ENCODE measurements at regions not wholly inside any gene's neighbourhood (a gene's known extent, or its start where the extent isn't known, plus 50 kb on each side); places are given as distances from the start of the nearest gene placed in this dataset.
"Not testable (repeated sequence)": the region's sequence is repeated elsewhere in the genome, so short reads cannot be mapped to it uniquely, and the experiment has no call there.

DNA sequence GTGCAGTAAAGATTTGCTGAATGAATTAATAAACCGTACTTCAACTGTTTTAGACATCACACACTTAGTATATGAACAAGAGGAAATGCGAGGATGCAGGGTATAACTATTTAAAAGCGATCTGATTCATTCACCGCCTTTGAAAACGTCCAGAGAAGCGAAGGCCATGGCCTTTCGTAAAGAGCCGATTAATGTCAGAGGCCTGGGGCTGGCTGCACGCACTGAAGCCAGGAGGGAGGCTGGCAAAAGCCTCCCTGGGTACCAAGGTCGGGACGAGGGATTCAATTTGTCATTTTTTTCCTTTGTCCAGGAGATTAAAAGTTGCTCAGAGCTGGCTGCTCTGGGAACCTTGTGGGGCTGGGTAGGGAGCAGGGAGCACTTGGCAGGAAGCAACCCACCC lies 307.4 kb downstream of the NPHP4 start:
- DNase-seq: no peak

DNA sequence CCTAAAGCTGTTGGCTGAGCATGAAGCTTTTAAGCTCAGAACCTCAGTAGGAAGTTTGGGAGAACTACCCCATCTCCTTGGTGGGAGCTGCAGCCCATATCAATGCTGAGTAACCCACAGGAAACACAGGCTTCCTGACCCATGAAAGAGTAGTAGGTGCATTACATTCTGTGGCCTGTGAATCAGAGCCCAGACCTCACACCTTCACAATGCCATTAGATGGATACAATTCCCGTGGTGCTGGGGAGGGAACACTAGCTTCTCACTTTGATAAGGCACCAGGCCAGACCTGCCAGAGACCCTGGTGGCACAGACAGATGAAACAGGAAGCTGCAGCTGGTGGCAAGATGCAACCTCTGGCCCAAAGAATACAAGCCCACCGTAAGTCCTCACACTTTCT lies 308.8 kb downstream of the NPHP4 start:
- DNase-seq: no peak

DNA sequence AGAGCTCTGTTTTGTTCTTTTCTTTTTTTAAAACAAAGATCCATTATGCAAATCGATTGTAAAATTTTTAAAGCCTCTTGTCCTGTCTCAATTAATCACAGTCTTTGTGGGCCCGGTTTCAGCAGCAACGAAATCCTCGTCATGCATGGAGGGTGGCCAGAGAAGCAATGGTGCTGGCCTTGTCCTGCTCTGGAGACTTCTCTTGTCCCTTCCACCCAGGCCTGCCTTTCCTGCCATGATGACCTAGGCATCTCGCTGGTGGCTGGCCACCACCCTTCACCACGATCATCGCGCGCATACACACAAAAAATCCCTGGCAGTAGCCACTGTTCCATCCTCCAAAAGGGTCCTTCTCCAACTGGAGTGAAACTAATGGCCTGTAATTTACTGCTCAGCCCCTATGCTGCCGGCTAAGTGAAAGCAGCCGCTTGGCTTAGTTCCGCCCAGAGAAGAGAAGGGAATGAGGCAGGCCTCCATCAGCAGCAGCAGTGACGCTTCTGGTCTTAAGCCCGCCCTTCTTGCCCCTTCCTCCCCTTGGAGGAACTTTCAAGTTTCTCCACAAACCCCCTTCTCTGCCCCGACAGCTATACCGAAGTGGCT lies 309.5 kb downstream of the NPHP4 start:
- no peak for DNase-seq

DNA sequence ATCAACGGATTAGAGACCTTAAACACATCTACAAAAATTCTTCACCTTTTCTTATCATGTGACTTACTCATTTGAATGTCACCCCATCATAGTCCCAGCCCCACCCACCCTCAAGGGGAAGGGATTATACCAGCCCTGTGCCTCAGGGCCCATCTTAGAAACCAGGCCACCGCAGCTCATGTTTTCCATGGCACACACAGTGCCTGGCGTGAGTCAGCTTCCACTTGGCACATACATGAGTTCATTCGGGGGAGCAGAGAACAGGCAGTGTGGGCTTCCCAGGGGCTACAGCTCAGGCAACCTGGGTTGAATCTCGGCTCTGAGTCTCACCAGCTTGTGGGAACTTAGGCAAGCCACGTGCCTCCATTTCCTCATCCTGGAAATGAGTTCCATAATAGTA lies 310.6 kb downstream of the NPHP4 start:
- DNase-seq: no peak

GRCh38 chr1:5680600-5680999 lies 311.6 kb downstream of the NPHP4 start:
- no peak for DNase-seq

DNA sequence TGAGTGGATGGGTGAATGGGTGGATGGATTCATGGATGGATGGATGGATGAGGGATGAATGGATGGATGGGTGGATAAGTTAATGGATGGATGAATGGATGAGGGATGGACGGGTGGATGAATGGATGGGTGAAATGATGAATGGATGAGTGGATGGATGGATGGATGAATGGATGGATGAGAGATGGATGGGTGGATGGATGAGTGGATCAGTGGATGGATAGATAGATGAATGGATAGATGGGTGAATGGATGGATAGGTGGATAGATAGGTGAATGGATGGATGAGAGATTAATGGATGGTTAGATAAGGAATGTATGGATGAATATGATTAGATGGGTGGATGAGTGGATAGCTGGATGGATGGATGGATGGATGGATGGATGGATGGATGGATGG lies 313.5 kb downstream of the NPHP4 start:
- DNase-seq: no peak

DNA sequence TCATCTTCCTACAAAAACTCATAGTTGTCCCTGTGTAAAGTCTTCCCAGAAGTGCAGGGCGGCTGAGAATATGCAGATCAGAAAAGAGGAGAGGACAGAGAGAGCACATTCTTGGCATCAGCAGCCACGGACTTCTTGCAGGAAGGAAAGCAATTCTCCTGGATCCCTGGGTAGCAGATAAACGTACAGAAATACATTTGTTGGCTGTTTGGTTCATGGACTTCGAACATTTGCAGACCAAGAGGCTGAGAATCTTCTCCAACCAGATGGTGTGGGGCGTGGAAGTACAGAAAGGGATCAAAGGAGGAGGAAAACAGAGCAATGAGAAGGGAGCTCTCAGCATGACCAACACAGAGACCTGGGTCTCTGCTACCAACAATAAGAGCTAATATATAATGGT lies 319.9 kb downstream of the NPHP4 start:
- DNase-seq: not testable (repeated sequence)

DNA sequence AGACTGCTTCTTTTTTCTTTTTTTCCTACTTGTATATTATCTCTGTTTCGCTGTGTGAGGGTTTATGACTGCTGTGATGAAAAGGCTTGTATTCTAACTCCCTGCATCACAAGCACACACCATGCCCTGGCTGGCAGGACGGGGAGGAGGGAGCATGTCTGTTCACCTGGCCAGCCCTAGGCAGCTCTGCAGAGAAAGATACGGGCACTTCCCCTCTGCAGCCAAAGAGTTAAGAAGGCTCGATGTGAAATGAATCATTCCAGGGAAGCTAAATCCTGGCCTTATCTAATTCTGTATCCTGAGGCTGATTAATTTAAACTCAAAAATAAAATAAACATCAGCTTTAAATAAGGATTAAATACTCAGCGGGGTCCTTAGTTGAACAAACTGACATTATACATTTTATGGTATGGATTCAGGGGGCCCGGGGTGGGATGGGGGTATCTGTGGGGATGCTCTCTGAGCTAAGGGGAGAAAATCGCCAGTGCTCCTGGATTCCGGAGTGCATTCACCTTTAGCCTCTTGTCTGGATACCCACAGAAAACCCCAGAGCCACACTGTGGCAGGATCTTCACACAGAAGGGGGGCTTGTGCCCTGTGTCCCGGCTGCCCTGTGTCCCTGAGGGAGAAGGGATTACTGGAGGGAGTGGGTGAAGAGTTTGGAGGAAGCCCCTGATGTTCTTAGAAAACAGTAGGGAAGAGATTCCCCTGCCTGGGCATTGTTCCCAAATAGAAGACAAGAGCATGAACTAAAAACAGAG lies 321.5 kb downstream of the NPHP4 start:
- DNase-seq: no peak

GRCh38 chr1:5667513-5668325 lies 324.5 kb downstream of the NPHP4 start:
- DNase-seq: no peak

- no peak for DNase-seq
These were observed 327.0 kb downstream of the NPHP4 start for GRCh38 chr1:5664906-5665875.

DNA sequence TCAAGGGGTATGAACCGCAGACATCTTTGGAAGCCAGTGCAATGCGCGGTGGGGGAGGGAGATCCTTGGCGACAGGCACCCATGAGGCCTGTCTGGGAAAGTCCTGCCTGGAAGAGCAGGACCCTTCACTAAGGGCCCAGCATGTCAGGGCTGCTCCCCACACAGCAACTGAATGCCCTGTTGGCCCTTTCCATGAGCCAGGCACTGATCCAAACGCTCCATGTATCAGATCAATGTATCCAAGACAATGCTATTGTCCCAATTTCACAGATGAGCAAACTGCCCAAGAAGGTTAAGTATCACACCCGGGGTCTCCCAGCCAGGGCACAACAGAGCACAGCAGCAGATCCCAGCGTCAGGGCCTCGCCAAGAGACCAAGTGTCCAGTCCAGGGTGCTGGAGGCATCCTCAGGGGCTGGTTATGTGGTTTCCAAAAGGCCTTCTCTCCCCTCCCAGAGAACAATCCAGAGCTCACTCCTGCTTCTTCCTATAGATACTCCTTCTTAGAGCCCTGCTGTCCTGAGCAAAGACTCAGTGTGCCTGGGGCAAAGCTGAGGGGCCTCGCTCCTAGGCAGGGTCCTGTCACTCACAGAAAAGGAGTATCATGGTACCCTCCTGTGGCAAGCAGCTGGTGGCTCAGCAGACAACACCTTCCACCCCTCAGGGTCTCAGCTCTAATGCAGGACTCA lies 328.0 kb downstream of the NPHP4 start:
- no peak for DNase-seq

DNA sequence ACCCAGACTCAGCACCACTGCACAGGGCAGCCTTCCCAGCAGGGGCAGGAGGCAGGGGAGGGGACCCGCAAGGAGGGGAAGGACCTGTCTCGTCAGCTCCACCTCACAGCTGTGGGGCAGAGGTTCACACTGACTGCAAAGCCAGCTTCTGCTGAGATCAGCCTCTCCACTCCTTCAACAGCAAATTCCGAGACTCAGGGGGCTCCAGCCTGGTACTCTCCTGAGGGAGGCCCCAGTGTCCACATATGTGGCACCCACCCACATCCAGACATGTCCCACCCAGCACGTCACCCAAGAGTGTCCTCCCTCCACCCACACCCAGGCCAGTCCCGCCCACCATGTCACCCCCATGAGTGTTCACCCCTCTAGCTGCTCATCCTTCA lies 329.5 kb downstream of the NPHP4 start:
- DNase-seq: no peak

- no peak for DNase-seq
These were observed 330.0 kb downstream of the NPHP4 start for GRCh38 chr1:5662086-5662743.

DNA sequence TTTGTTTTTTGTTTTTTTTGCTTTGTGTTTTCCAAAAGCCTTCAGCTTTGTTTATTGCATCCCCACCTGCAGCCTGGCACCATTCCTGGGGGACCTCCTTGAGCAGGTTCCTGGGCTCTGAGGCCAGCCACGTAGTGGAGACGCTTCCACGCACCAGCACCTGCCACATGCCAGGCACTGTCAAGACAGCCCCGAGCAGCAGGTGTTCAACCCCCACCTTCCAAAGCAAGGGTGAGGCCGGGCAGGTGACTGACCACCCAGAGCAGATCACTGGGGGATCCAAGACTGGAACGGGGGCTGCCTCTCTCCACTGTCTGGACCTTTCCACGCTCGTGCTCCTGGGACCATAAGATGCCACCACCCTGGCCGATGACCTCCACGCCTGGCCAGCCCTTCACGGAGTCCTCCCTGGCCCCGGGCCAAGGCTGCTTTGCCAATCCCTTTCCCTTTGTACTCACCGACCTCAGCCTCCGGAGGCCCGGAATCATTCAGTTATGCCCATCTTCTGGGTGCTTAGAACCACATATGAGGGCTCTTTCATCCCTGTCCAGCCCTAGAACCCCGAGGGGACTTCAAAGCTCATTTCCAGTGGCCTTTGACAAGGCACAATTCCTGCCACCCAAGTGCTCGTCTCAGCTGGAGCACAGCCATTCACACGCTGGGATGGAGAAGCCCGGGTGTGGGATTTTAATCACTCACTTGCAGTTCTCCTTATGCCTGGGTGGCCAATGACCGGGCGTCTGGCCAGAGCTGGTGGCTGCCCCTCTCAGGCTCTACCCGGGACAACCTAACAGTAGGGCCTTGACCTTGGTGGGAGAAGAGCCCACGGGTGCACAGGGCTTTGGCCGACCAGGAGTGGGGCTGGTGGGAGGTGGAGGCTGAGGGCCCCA lies 330.8 kb downstream of the NPHP4 start:
- no peak for DNase-seq

DNA sequence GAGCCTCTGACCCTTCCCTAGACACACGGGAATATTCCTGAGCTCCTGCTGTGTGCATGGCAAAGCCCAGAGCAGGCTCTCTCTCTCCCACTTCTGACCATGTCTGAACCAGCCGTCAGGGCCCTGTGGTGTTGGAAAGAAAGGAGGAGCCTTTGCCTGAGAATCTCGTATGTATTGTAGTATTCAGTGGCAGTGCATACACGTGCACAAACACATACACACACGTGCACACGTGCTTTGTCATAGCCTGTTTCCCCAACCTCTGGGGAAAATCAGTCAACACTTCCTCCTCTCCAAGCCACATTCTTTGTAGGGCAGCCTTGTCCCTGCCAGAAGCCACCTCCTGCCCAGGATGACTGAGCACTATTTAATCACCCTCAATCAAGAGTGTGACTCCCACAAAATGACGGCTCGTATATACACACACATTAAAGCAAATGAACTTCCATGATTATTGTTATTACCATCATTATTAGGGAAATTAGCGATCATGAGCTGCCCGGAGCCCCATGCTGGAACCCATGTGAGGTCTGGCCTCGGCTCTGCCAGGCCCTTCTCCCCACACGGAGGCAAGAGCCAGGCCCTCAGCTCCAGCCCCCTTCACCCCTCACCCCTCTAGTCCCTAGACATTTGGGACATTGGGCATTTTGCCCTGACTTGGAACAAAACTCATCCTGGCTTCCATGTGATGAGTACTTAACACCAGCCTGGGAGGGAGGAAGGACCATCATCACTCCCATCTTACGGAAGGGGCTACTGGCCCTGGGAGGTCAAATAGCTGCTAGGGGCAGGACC lies 331.9 kb downstream of the NPHP4 start:
- DNase-seq: peak; percentile 55

GRCh38 chr1:5659606-5660005 lies 332.6 kb downstream of the NPHP4 start:
- DNase-seq: no peak

GRCh38 chr1:5658340-5659316 lies 333.6 kb downstream of the NPHP4 start:
- no peak for DNase-seq

Data from GF-D8 (cell line).